Vagina (tissue), 2 donors: ENCODE measurements at regions not wholly inside any gene's neighbourhood (a gene's known extent, or its start where the extent isn't known, plus 50 kb on each side); places are given as distances from the start of the nearest gene placed in this dataset.

Experiments
- CTCF ChIP-seq, 3 experiments: fragments of 450-650 bp in 2 of 3; fragments of 200-600 bp in 1 of 3; sonication (generic) in 1 of 3; IDR thresholded peaks; one replicate each; pipeline ENCODE4 v1.5.1; 2017 to 2019; ENCODE audit warnings: antibody characterized with exemption in 3 of 3, mild to moderate bottlenecking in 2 of 3, moderate library complexity in 2 of 3
- POLR2A ChIP-seq, 2 donors: fragments of 450-650 bp; IDR thresholded peaks; one replicate each; pipeline ENCODE4 v1.6.1; 2017; ENCODE audit warnings: antibody characterized with exemption in 2 of 2, mild to moderate bottlenecking in 2 of 2, moderate library complexity in 2 of 2
- POLR2AphosphoS5 ChIP-seq, 2 donors: sonication (generic); formaldehyde crosslinking; IDR thresholded peaks; one replicate each; pipeline ENCODE4 v1.9.0; 2017; ENCODE audit warnings: antibody characterized with exemption in 2 of 2, mild to moderate bottlenecking in 2 of 2, low read depth in 1 of 2; ENCODE audit not compliant: insufficient read depth in 1 of 2

GRCh38 chr10:121324678-121325213 lies 273.5 kb downstream of the FGFR2 start:
- TF ChIP-seq CTCF (IDR thresholded peaks at IDR 0.05) (no peak), POLR2A (IDR thresholded peaks at IDR 0.05) (no peak), POLR2AphosphoS5 (IDR thresholded peaks at IDR 0.05; ENCODE audit: insufficient read depth in 1 of 2, low read depth in 1 of 2) (no peak)
